Natural killer cell (primary cell): ENCODE measurements at regions not wholly inside any gene's neighbourhood (a gene's known extent, or its start where the extent isn't known, plus 50 kb on each side); places are given as distances from the start of the nearest gene placed in this dataset.
"Not testable (repeated sequence)": the region's sequence is repeated elsewhere in the genome, so short reads cannot be mapped to it uniquely, and the experiment has no call there.

Source experiments
- ATAC-seq, 3 donors: fragments of 150-1000 bp in 2 of 3; fragments of 200-7000 bp in 1 of 3; cut with Tn5 transposase; 1 replicate in 1 of 3; 2 replicates in 2 of 3; pipeline ENCODE4 v1.10.0; 2021; ENCODE audit warnings: mild to moderate bottlenecking in 2 of 3, moderate library complexity in 2 of 3
- DNase-seq, 2 donors: peaks; one replicate each; pipeline versions ENCODE4 v3.0.0 to v3.0.0-alpha.2; 2013 to 2021; ENCODE audit warnings: mixed read lengths in 1 of 2
- H3K27ac ChIP-seq: one replicate; pipeline ENCODE4 v1.5.1; 2013; ENCODE audit warnings: mild to moderate bottlenecking, low read length
- H3K27me3 ChIP-seq: one replicate; pipeline ENCODE4 v1.6.1; 2013; ENCODE audit warnings: low read length; ENCODE audit not compliant: control insufficient read depth, insufficient read depth
- H3K36me3 ChIP-seq: one replicate; pipeline ENCODE4 v1.6.1; 2013; ENCODE audit warnings: low read length; ENCODE audit not compliant: control insufficient read depth, insufficient read depth
- H3K4me1 ChIP-seq: one replicate; pipeline ENCODE4 v1.6.1; 2013; ENCODE audit warnings: low read length; ENCODE audit not compliant: control insufficient read depth, insufficient read depth
- H3K4me3 ChIP-seq: one replicate; pipeline ENCODE4 v1.5.1; 2013; ENCODE audit warnings: low read length
- H3K9me3 ChIP-seq: one replicate; pipeline ENCODE4 v1.6.1; 2013; ENCODE audit warnings: low read length; ENCODE audit not compliant: control insufficient read depth, insufficient read depth
- H3K27ac Mint-ChIP-seq, 2 donors: one replicate each; pipeline ENCODE4 v1.8.0; 2022; ENCODE audit warnings: mild to moderate bottlenecking in 2 of 2, mixed read lengths in 2 of 2, moderate library complexity in 1 of 2
- H3K27me3 Mint-ChIP-seq, 2 donors: one replicate each; pipeline ENCODE4 v1.8.0; 2022; ENCODE audit warnings: low read depth in 2 of 2, mixed read lengths in 2 of 2
- H3K36me3 Mint-ChIP-seq: one replicate; pipeline ENCODE4 v1.8.0; 2022; ENCODE audit warnings: mixed read lengths
- H3K4me1 Mint-ChIP-seq, 2 donors: one replicate each; pipeline ENCODE4 v1.8.0; 2022; ENCODE audit warnings: mixed read lengths in 2 of 2
- H3K4me3 Mint-ChIP-seq: one replicate; pipeline ENCODE4 v1.8.0; 2022; ENCODE audit warnings: mild to moderate bottlenecking, moderate library complexity, mixed read lengths
- H3K9me3 Mint-ChIP-seq, 2 donors: one replicate each; pipeline ENCODE4 v1.8.0; 2022; ENCODE audit warnings: mixed read lengths in 2 of 2
- CTCF ChIP-seq: fragments of 200-600 bp; IDR thresholded peaks from one replicate; pipeline ENCODE4 v1.8.0; 2022; ENCODE audit warnings: antibody characterized with exemption
- WGBS: methylation state at CpG from one replicate; pipeline ENCODE4 v1.1.7; 2013; ENCODE audit warnings: missing lambda C conversion rate; ENCODE audit not compliant: insufficient coverage; 5-methylcytosine and 5-hydroxymethylcytosine counted together
- intact Hi-C: fragments of 100-400 bp; cut with micrococcal nuclease; formaldehyde crosslinking; loops from one replicate; pipeline ENCODE4 v1.14.2; 2022

GRCh38 chrX:139020801-139021200 is 309.3 kb upstream of the FGF13 start:
- no CpG with 5 or more reads among the region's 3 CpGs for WGBS
- DNase-seq: no peak
- Mint-ChIP-seq H3K9me3 (no peaks in the 10 kb centered on the region), H3K4me3 (no peak overlapping the region), H3K4me1 (no peaks in the 10 kb centered on the region), H3K27ac (no peak overlapping the region), H3K27me3 (peaks cover 0 to 6% of the 10 kb centered on the region in 2 donors), H3K36me3 (no peaks in the 10 kb centered on the region)
- Histone ChIP-seq H3K27me3 (no peaks in the 10 kb centered on the region), H3K27ac (no peak overlapping the region), H3K36me3 (no peaks in the 10 kb centered on the region), H3K9me3 (no peaks in the 10 kb centered on the region), H3K4me3 (no peak overlapping the region), H3K4me1 (no peaks in the 10 kb centered on the region)
- intact Hi-C loops: no loop called here
- ATAC-seq: no peak
- TF ChIP-seq CTCF: no peak

GRCh38 chrX:139018436-139018835 is 306.9 kb upstream of the FGF13 start:
- H3K27ac ChIP-seq: no peak overlapping the region
- H3K27me3 ChIP-seq: no peaks in the 10 kb centered on the region
- TF ChIP-seq CTCF: no peak
- peaks cover 0 to 6% of the 10 kb centered on the region in 2 donors for H3K9me3 Mint-ChIP-seq
- no peaks in the 10 kb centered on the region for H3K36me3 ChIP-seq
- H3K4me3 ChIP-seq: no peak overlapping the region
- DNase-seq: no peak
- no peaks in the 10 kb centered on the region for H3K36me3 Mint-ChIP-seq
- H3K27me3 Mint-ChIP-seq: peaks cover 0 to 6% of the 10 kb centered on the region in 2 donors
- ATAC-seq: no peak
- H3K4me3 Mint-ChIP-seq: no peak overlapping the region
- H3K9me3 ChIP-seq: no peaks in the 10 kb centered on the region
- H3K27ac Mint-ChIP-seq: no peak overlapping the region
- no peaks in the 10 kb centered on the region for H3K4me1 ChIP-seq
- intact Hi-C loops: no loop called here
- WGBS: 100% methylated on average over 2 of the region's 2 CpGs
- H3K4me1 Mint-ChIP-seq: no peaks in the 10 kb centered on the region

GRCh38 chrX:139015627-139016026 is 304.1 kb upstream of the FGF13 start:
- Mint-ChIP-seq H3K27ac (no peak overlapping the region), H3K27me3 (peaks cover 0 to 5% of the 10 kb centered on the region in 2 donors), H3K9me3 (peaks cover 0 to 6% of the 10 kb centered on the region in 2 donors), H3K4me3 (no peak overlapping the region), H3K36me3 (no peaks in the 10 kb centered on the region), H3K4me1 (no peaks in the 10 kb centered on the region)
- H3K27ac ChIP-seq: no peak overlapping the region
- no peak for DNase-seq
- WGBS: 100% methylated on average over 1 of the region's 1 CpG
- no peak for ATAC-seq
- H3K4me3 ChIP-seq: no peak overlapping the region
- no peaks in the 10 kb centered on the region for H3K27me3 ChIP-seq
- no peak for TF ChIP-seq CTCF
- H3K36me3 ChIP-seq: no peaks in the 10 kb centered on the region
- intact Hi-C loops: no loop called here
- no peaks in the 10 kb centered on the region for H3K4me1 ChIP-seq
- no peaks in the 10 kb centered on the region for H3K9me3 ChIP-seq

GRCh38 chrX:139008185-139008584 is 296.7 kb upstream of the FGF13 start:
- Mint-ChIP-seq H3K9me3 (peaks cover 2% of the 10 kb centered on the region in 2 donors), H3K27me3 (no peaks in the 10 kb centered on the region), H3K4me1 (no peaks in the 10 kb centered on the region), H3K36me3 (no peaks in the 10 kb centered on the region), H3K27ac (no peak overlapping the region), H3K4me3 (no peak overlapping the region)
- Histone ChIP-seq H3K4me1 (no peaks in the 10 kb centered on the region), H3K36me3 (no peaks in the 10 kb centered on the region), H3K27ac (no peak overlapping the region), H3K4me3 (no peak overlapping the region), H3K27me3 (no peaks in the 10 kb centered on the region), H3K9me3 (no peaks in the 10 kb centered on the region)
- TF ChIP-seq CTCF: no peak
- 93% methylated on average over 3 of the region's 4 CpGs for WGBS
- intact Hi-C loops: no loop called here
- ATAC-seq: no peak
- DNase-seq: no peak

- H3K4me1 ChIP-seq, H3K4me1 Mint-ChIP-seq, H3K36me3 ChIP-seq, H3K4me3 ChIP-seq, H3K9me3 Mint-ChIP-seq, H3K9me3 ChIP-seq, H3K27me3 ChIP-seq, H3K36me3 Mint-ChIP-seq, H3K4me3 Mint-ChIP-seq, H3K27ac ChIP-seq, H3K27ac Mint-ChIP-seq, intact Hi-C loops, ATAC-seq, H3K27me3 Mint-ChIP-seq, DNase-seq: not testable (repeated sequence)
- 94% methylated on average over 21 of the region's 34 CpGs for WGBS
These were observed 292.5 kb upstream of the FGF13 start for GRCh38 chrX:139003856-139004527.
